ENCODE measurements at regions not wholly inside any gene's neighbourhood (a gene's known extent, or its start where the extent isn't known, plus 50 kb on each side); places are given as distances from the start of the nearest gene placed in this dataset.

GRCh38 chr18:45399146-45399545, 216.1 kb upstream of the SLC14A2 start:
- TF ChIP-seq EZH2 (IDR thresholded peaks at IDR 0.05) (no peak), POLR2AphosphoS5 (IDR thresholded peaks at IDR 0.05; ENCODE audit: borderline replicate concordance, low read depth, low read length) (no peak), FOXP2 (optimal IDR thresholded peaks at IDR 0.05; ENCODE audit: control extremely low read depth, extremely low read length, insufficient read depth) (no peak)
